Liver (tissue), 3 donors: ENCODE measurements at regions not wholly inside any gene's neighbourhood (a gene's known extent, or its start where the extent isn't known, plus 50 kb on each side); places are given as distances from the start of the nearest gene placed in this dataset.

Experiments used
- ATF3 ChIP-seq: IDR thresholded peaks from 2 replicates; pipeline ENCODE4 v1.6.1; 2016; ENCODE audit warnings: antibody characterized with exemption
- EGR1 ChIP-seq, 2 donors: IDR thresholded peaks; 2 replicates each; pipeline ENCODE4 v1.6.1; 2016 to 2018; ENCODE audit warnings: antibody characterized with exemption in 2 of 2, low read depth in 2 of 2
- HNF4A ChIP-seq, 2 donors: conservative IDR thresholded peaks; 2 replicates each; pipeline ENCODE4 v1.6.1; 2016; ENCODE audit warnings: antibody characterized with exemption in 2 of 2, mild to moderate bottlenecking in 2 of 2
- RAD21 ChIP-seq, 2 donors: IDR thresholded peaks; 2 replicates each; pipeline ENCODE4 v1.6.1; 2016; ENCODE audit warnings: antibody characterized with exemption in 2 of 2, mild to moderate bottlenecking in 2 of 2
- TAF1 ChIP-seq: conservative IDR thresholded peaks from 2 replicates; pipeline ENCODE4 v1.6.1; 2016; ENCODE audit warnings: antibody characterized with exemption, mild to moderate bottlenecking
- TF ChIP-seq, protein P1 (sequence below): fragments of 150-350 bp; IDR thresholded peaks from 2 replicates; pipeline ENCODE4 v1.5.1; 2017; ENCODE audit warnings: improper control_type of control experiment, low read depth, low read length; ENCODE audit not compliant: missing input control
- TF ChIP-seq, protein P2 (sequence below): IDR thresholded peaks from 2 replicates; pipeline ENCODE4 v1.6.1; 2016; ENCODE audit warnings: antibody characterized with exemption
- TF ChIP-seq, protein P3 (sequence below): IDR thresholded peaks from 2 replicates; pipeline ENCODE4 v1.6.1; 2016; ENCODE audit warnings: antibody characterized with exemption, mild to moderate bottlenecking
- donor health status: healthy.
- donor health status: healthy.

- TF ChIP-seq, protein P1, sequence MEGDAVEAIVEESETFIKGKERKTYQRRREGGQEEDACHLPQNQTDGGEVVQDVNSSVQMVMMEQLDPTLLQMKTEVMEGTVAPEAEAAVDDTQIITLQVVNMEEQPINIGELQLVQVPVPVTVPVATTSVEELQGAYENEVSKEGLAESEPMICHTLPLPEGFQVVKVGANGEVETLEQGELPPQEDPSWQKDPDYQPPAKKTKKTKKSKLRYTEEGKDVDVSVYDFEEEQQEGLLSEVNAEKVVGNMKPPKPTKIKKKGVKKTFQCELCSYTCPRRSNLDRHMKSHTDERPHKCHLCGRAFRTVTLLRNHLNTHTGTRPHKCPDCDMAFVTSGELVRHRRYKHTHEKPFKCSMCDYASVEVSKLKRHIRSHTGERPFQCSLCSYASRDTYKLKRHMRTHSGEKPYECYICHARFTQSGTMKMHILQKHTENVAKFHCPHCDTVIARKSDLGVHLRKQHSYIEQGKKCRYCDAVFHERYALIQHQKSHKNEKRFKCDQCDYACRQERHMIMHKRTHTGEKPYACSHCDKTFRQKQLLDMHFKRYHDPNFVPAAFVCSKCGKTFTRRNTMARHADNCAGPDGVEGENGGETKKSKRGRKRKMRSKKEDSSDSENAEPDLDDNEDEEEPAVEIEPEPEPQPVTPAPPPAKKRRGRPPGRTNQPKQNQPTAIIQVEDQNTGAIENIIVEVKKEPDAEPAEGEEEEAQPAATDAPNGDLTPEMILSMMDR, result no peak
- no peak for TF ChIP-seq RAD21 (IDR thresholded peaks at IDR 0.05)
- TF ChIP-seq, protein P2, sequence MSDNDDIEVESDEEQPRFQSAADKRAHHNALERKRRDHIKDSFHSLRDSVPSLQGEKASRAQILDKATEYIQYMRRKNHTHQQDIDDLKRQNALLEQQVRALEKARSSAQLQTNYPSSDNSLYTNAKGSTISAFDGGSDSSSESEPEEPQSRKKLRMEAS, result no peak
- TF ChIP-seq TAF1, result no peak
- TF ChIP-seq, protein P3, sequence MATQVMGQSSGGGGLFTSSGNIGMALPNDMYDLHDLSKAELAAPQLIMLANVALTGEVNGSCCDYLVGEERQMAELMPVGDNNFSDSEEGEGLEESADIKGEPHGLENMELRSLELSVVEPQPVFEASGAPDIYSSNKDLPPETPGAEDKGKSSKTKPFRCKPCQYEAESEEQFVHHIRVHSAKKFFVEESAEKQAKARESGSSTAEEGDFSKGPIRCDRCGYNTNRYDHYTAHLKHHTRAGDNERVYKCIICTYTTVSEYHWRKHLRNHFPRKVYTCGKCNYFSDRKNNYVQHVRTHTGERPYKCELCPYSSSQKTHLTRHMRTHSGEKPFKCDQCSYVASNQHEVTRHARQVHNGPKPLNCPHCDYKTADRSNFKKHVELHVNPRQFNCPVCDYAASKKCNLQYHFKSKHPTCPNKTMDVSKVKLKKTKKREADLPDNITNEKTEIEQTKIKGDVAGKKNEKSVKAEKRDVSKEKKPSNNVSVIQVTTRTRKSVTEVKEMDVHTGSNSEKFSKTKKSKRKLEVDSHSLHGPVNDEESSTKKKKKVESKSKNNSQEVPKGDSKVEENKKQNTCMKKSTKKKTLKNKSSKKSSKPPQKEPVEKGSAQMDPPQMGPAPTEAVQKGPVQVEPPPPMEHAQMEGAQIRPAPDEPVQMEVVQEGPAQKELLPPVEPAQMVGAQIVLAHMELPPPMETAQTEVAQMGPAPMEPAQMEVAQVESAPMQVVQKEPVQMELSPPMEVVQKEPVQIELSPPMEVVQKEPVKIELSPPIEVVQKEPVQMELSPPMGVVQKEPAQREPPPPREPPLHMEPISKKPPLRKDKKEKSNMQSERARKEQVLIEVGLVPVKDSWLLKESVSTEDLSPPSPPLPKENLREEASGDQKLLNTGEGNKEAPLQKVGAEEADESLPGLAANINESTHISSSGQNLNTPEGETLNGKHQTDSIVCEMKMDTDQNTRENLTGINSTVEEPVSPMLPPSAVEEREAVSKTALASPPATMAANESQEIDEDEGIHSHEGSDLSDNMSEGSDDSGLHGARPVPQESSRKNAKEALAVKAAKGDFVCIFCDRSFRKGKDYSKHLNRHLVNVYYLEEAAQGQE, result no peak
- no peak for TF ChIP-seq EGR1 (IDR thresholded peaks at IDR 0.05; ENCODE audit: low read depth in 2 of 2)
- no peak for TF ChIP-seq HNF4A (conservative IDR thresholded peaks at IDR 0.05)
- TF ChIP-seq ATF3, result no peak
Observed at GRCh38 chr2:147523415-147523814, 321.4 kb upstream of the ACVR2A start.
